SKM-1 treated with dmso at 0.1 percent for 144 hours (cell line): ENCODE measurements at regions not wholly inside any gene's neighbourhood (a gene's known extent, or its start where the extent isn't known, plus 50 kb on each side); places are given as distances from the start of the nearest gene placed in this dataset.
A peak's percentile ranks its signal among the peaks of the same experiment; 100 is the strongest.

Experiments
- DNase-seq: peaks from one replicate; lab custom pipeline; 2025; ENCODE audit not compliant: unreplicated experiment; lab: John Stamatoyannopoulos, UW

GRCh38 chr5:159385536-159385935, 55.2 kb upstream of the IL12B start:
- DNase-seq = no peak

GRCh38 chr5:159386028-159386711, 55.9 kb upstream of the IL12B start:
- no peak for DNase-seq

GRCh38 chr5:159392871-159393270, 62.6 kb upstream of the IL12B start:
- no peak for DNase-seq

- no peak for DNase-seq
Observed at GRCh38 chr5:159393854-159394274, 63.6 kb upstream of the IL12B start.

GRCh38 chr5:159395202-159395601, 64.9 kb upstream of the IL12B start:
- DNase-seq = no peak

- DNase-seq = no peak
Observed at GRCh38 chr5:159398936-159399335, 68.6 kb upstream of the IL12B start.

- no peak for DNase-seq
Observed at GRCh38 chr5:159400476-159400875, 70.2 kb upstream of the IL12B start.

- DNase-seq = no peak
Observed at GRCh38 chr5:159402311-159402710, 72.0 kb upstream of the IL12B start.

- DNase-seq = no peak
Observed at GRCh38 chr5:159402856-159403255, 72.6 kb upstream of the IL12B start.

- DNase-seq = no peak
Observed at GRCh38 chr5:159403906-159404681, 73.8 kb upstream of the IL12B start.

GRCh38 chr5:159405611-159406031, 75.3 kb upstream of the IL12B start:
- DNase-seq = peak; percentile 68

GRCh38 chr5:159406571-159406970, 76.3 kb upstream of the IL12B start:
- DNase-seq = no peak

GRCh38 chr5:159409801-159410200, 79.5 kb upstream of the IL12B start:
- no peak for DNase-seq

- DNase-seq = no peak
Observed at GRCh38 chr5:159410480-159410879, 80.2 kb upstream of the IL12B start.

GRCh38 chr5:159411115-159411514, 80.8 kb upstream of the IL12B start:
- no peak for DNase-seq

- DNase-seq = peak; percentile 90
Observed at GRCh38 chr5:159412284-159413046, 82.2 kb upstream of the IL12B start.

- DNase-seq = no peak
Observed at GRCh38 chr5:159414021-159414420, 83.7 kb upstream of the IL12B start.

- no peak for DNase-seq
Observed at GRCh38 chr5:159415301-159415937, 85.1 kb upstream of the IL12B start.

GRCh38 chr5:159416438-159416837, 86.2 kb upstream of the IL12B start:
- DNase-seq = no peak

- DNase-seq = no peak
Observed at GRCh38 chr5:159417170-159417569, 86.9 kb upstream of the IL12B start.

GRCh38 chr5:159419576-159419975, 89.3 kb upstream of the IL12B start:
- no peak for DNase-seq
